ENCODE measurements at regions not wholly inside any gene's neighbourhood (a gene's known extent, or its start where the extent isn't known, plus 50 kb on each side); places are given as distances from the start of the nearest gene placed in this dataset.

DNA sequence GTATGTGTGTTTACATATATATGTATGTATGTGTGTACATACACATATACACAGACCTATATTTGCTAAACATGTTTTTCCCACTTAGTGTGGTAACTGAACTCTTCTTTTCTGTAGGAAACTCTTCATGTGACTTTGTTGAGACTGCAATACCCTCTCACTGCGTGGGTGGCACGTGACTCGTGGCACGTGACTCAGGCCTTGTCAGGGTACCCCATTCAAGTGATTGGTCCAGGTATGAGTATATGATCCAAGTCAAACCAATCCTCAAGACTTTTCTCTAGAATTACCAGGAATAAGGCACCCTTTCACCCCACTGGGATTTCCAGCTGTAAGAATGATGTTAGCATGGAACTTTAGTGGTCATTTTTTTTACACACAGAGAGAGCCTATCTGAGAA lies 149.2 kb upstream of the KCNK2 start:
- H3K27ac ChIP-seq (ENCODE audit: insufficient read depth, low read length): no peak overlapping the region
- in situ Hi-C loops (cut with MboI; ENCODE audit: low sequenced_read_pairs): no loop called here
- intact Hi-C loops (cut with micrococcal nuclease): no loop called here
- H2AK5ac ChIP-seq (ENCODE audit: low read depth, low read length): no peak overlapping the region
- no peaks in the 10 kb centered on the region for H3K4me1 ChIP-seq (ENCODE audit: control insufficient read depth, insufficient read depth, low read length)
- no peak overlapping the region for H3K4me3 ChIP-seq (ENCODE audit: insufficient read depth, low read depth, low read length)
- H2BK15ac ChIP-seq (ENCODE audit: low read depth, low read length): no peak overlapping the region
- no peaks in the 10 kb centered on the region for H3K9me3 ChIP-seq (ENCODE audit: control insufficient read depth, insufficient read depth, low read length)
- H3K36me3 ChIP-seq (ENCODE audit: control insufficient read depth, insufficient read depth, low read length): no peaks in the 10 kb centered on the region
- H4K91ac ChIP-seq (ENCODE audit: insufficient read depth, low read depth, low read length): no peak overlapping the region
- H3K9me1 ChIP-seq (ENCODE audit: insufficient read depth, low read length): no peaks in the 10 kb centered on the region
- dilution Hi-C loops (cut with HindIII; ENCODE audit: low sequenced_read_pairs, unreplicated experiment): no loop called here
- H3K14ac ChIP-seq (replicated peaks; ENCODE audit: low read depth, low read length): no peak overlapping the region
- H3K27me3 ChIP-seq (ENCODE audit: control insufficient read depth, insufficient read depth, low read length): no peaks in the 10 kb centered on the region
- H3K4ac ChIP-seq (ENCODE audit: low read depth, low read length): no peak overlapping the region
- no peak overlapping the region for H4K8ac ChIP-seq (ENCODE audit: low read depth in 2 of 2, low read length in 2 of 2)
- no peak overlapping the region for H3K4me2 ChIP-seq (ENCODE audit: low read depth, low read length)
- H2AFZ ChIP-seq (replicated peaks; ENCODE audit: low read length, poor library complexity): no peak overlapping the region
- H3K18ac ChIP-seq (ENCODE audit: low read depth, low read length): no peak overlapping the region
- H2BK120ac ChIP-seq (ENCODE audit: low read depth, low read length): no peak overlapping the region
- no peaks in the 10 kb centered on the region for H4K20me1 ChIP-seq (ENCODE audit: insufficient read depth, low read length)
- ChIA-PET POLR2A (ENCODE audit: unreplicated experiment) (no interaction called here), CTCF (no interaction called here)
- H2BK5ac ChIP-seq (ENCODE audit: low read depth, low read length, poor library complexity, severe bottlenecking): no peak overlapping the region
- H3K23ac ChIP-seq (ENCODE audit: low read depth, low read length): no peak overlapping the region
- no peak for TF ChIP-seq CHD1 (IDR thresholded peaks at IDR 0.05; ENCODE audit: low read depth, low read length)
- no peaks in the 10 kb centered on the region for H3K79me1 ChIP-seq (ENCODE audit: low read depth in 1 of 2, low read length in 2 of 2)
- no peak overlapping the region for H2AK9ac ChIP-seq (replicated peaks; ENCODE audit: low read depth, low read length, poor library complexity)
- ATAC-seq (ENCODE audit: low read depth) (no peak), DNase-seq (peak; percentile 39)
- no CpG with 5 or more reads among the region's 4 CpGs for WGBS, 2 experiments (ENCODE audit: extremely low coverage in 2 of 2, insufficient read length in 1 of 2)
- no TSS peak for BruUV-seq (replicated peaks)
- no peak overlapping the region for H4K5ac ChIP-seq (ENCODE audit: low read depth, low read length)
- no peak overlapping the region for H3K56ac ChIP-seq (ENCODE audit: extremely low read depth, insufficient read depth, low read length)
- no peak overlapping the region for H3K9ac ChIP-seq (ENCODE audit: low read depth, low read length)
- H2BK20ac ChIP-seq (ENCODE audit: low read depth, low read length): no peak overlapping the region

All from IMR-90 (cell line).